CD14-positive monocyte (primary cell): ENCODE measurements at regions not wholly inside any gene's neighbourhood (a gene's known extent, or its start where the extent isn't known, plus 50 kb on each side); places are given as distances from the start of the nearest gene placed in this dataset.

Experiments used
- DNase-seq, 3 donors: peaks; one replicate each; pipeline ENCODE4 v3.0.0-alpha.2; 2011 to 2022
- H2AFZ ChIP-seq: 2 replicates; pipeline ENCODE4 v1.6.0; 2012; ENCODE audit warnings: mild to moderate bottlenecking, low read depth, low read length, inconsistent platforms; ENCODE audit not compliant: insufficient read depth, poor library complexity, severe bottlenecking
- H3K27ac ChIP-seq, 2 donors: 1 replicate in 1 of 2; 2 replicates in 1 of 2; pipeline ENCODE4 v1.5.1; 2012 to 2013; ENCODE audit warnings: low read length in 2 of 2, control low read depth in 1 of 2, inconsistent platforms in 1 of 2, low read depth in 1 of 2, mild to moderate bottlenecking in 1 of 2
- H3K27me3 ChIP-seq, 2 donors: one replicate each; pipeline versions ENCODE4 v1.6.0 to v1.6.1; 2011 to 2013; ENCODE audit warnings: low read length in 2 of 2; ENCODE audit not compliant: control insufficient read depth in 2 of 2, insufficient read depth in 2 of 2
- H3K36me3 ChIP-seq, 2 donors: replicated peaks in 1 of 2; 1 replicate in 1 of 2; 2 replicates in 1 of 2; pipeline versions ENCODE4 v1.5.1 to v1.6.1; 2012 to 2013; ENCODE audit warnings: low read length in 2 of 2, control low read depth in 1 of 2, inconsistent platforms in 1 of 2, mild to moderate bottlenecking in 1 of 2; ENCODE audit not compliant: insufficient read depth in 2 of 2, control insufficient read depth in 1 of 2
- H3K4me1 ChIP-seq, 2 donors: 1 replicate in 1 of 2; 2 replicates in 1 of 2; pipeline versions ENCODE4 v1.5.1 to v1.6.1; 2012 to 2013; ENCODE audit warnings: low read length in 2 of 2, control low read depth in 1 of 2, inconsistent platforms in 1 of 2, mild to moderate bottlenecking in 1 of 2, moderate library complexity in 1 of 2; ENCODE audit not compliant: insufficient read depth in 2 of 2, control insufficient read depth in 1 of 2
- H3K4me2 ChIP-seq: replicated peaks from 2 replicates; pipeline ENCODE3; 2012; ENCODE audit warnings: low read length, moderate library complexity, mild to moderate bottlenecking; ENCODE audit not compliant: poor library complexity, severe bottlenecking; ENCODE audit errors: extremely low read depth
- H3K4me3 ChIP-seq, 3 experiments: fragments of 200-600 bp in 1 of 3; sonication (generic) in 1 of 3; replicated peaks in 1 of 3; 1 replicate in 2 of 3; 2 replicates in 1 of 3; pipeline ENCODE4 v1.5.1; 2011 to 2013; ENCODE audit warnings: low read length in 3 of 3, mild to moderate bottlenecking in 3 of 3, control low read depth in 2 of 3, low read depth in 2 of 3, inconsistent platforms in 1 of 3, moderate library complexity in 1 of 3
- H3K79me2 ChIP-seq: 2 replicates; pipeline ENCODE4 v1.6.0; 2012; ENCODE audit warnings: mild to moderate bottlenecking, control low read depth, inconsistent platforms, low read length, moderate library complexity; ENCODE audit not compliant: insufficient read depth
- H3K9ac ChIP-seq: 2 replicates; pipeline ENCODE4 v1.6.0; 2017; ENCODE audit warnings: low read length, mild to moderate bottlenecking; ENCODE audit not compliant: insufficient read depth, poor library complexity, severe bottlenecking
- H3K9me3 ChIP-seq, 2 donors: replicated peaks in 1 of 2; 1 replicate in 1 of 2; 2 replicates in 1 of 2; pipeline versions ENCODE4 v1.5.1 to v1.6.1; 2012 to 2013; ENCODE audit warnings: low read length in 2 of 2, control low read depth in 1 of 2; ENCODE audit not compliant: control insufficient read depth in 1 of 2, insufficient read depth in 1 of 2
- H4K20me1 ChIP-seq: 2 replicates; pipeline ENCODE4 v1.6.0; 2012; ENCODE audit warnings: mild to moderate bottlenecking, low read length, control low read depth, moderate library complexity; ENCODE audit not compliant: insufficient read depth
- H3K27ac Mint-ChIP-seq, 7 donors: one replicate each; pipeline ENCODE4 v1.8.0; 2020; ENCODE audit warnings: mild to moderate bottlenecking in 7 of 7, mixed read lengths in 7 of 7, moderate library complexity in 6 of 7, inconsistent platforms in 2 of 7
- H3K27me3 Mint-ChIP-seq, 3 donors: one replicate each; pipeline ENCODE4 v1.8.0; 2021 to 2022; ENCODE audit warnings: low read depth in 3 of 3, mild to moderate bottlenecking in 3 of 3, mixed read lengths in 3 of 3, moderate library complexity in 3 of 3, inconsistent platforms in 1 of 3
- H3K36me3 Mint-ChIP-seq, 2 donors: one replicate each; pipeline ENCODE4 v1.8.0; 2020; ENCODE audit warnings: mixed read lengths in 2 of 2, inconsistent platforms in 1 of 2, mild to moderate bottlenecking in 1 of 2
- H3K4me1 Mint-ChIP-seq: one replicate; pipeline ENCODE4 v1.8.0; 2020; ENCODE audit warnings: mild to moderate bottlenecking, mixed read lengths
- H3K4me3 Mint-ChIP-seq, 2 donors: one replicate each; pipeline ENCODE4 v1.8.0; 2020; ENCODE audit warnings: mild to moderate bottlenecking in 2 of 2, mixed read lengths in 2 of 2, moderate library complexity in 1 of 2
- H3K9me3 Mint-ChIP-seq, 7 donors: one replicate each; pipeline ENCODE4 v1.8.0; 2020 to 2022; ENCODE audit warnings: mixed read lengths in 7 of 7, mild to moderate bottlenecking in 6 of 7, moderate library complexity in 6 of 7, inconsistent platforms in 2 of 7
- WGBS: methylation state at CpG from one replicate; pipeline ENCODE4 v1.1.5; 2013; ENCODE audit warnings: missing lambda C conversion rate; ENCODE audit not compliant: insufficient coverage; 5-methylcytosine and 5-hydroxymethylcytosine counted together
- intact Hi-C, 2 donors: fragments of 100-400 bp; cut with micrococcal nuclease; formaldehyde crosslinking; loops; one replicate each; pipeline versions ENCODE4 v1.15.0 to v1.15.1; 2023
- TF ChIP-seq, protein P1 (sequence below): fragments of 200-600 bp; IDR thresholded peaks from one replicate; pipeline ENCODE4 v1.8.0; 2022; ENCODE audit warnings: antibody characterized with exemption, mild to moderate bottlenecking

GRCh38 chr12:127797918-127798317 lies 469.1 kb upstream of the TMEM132C start:
- TF ChIP-seq, protein P1, sequence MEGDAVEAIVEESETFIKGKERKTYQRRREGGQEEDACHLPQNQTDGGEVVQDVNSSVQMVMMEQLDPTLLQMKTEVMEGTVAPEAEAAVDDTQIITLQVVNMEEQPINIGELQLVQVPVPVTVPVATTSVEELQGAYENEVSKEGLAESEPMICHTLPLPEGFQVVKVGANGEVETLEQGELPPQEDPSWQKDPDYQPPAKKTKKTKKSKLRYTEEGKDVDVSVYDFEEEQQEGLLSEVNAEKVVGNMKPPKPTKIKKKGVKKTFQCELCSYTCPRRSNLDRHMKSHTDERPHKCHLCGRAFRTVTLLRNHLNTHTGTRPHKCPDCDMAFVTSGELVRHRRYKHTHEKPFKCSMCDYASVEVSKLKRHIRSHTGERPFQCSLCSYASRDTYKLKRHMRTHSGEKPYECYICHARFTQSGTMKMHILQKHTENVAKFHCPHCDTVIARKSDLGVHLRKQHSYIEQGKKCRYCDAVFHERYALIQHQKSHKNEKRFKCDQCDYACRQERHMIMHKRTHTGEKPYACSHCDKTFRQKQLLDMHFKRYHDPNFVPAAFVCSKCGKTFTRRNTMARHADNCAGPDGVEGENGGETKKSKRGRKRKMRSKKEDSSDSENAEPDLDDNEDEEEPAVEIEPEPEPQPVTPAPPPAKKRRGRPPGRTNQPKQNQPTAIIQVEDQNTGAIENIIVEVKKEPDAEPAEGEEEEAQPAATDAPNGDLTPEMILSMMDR = no peak
- H3K9ac ChIP-seq = no peak overlapping the region
- no peak overlapping the region for H2AFZ ChIP-seq
- no peaks in the 10 kb centered on the region for H3K79me2 ChIP-seq
- no peaks in the 10 kb centered on the region for H4K20me1 ChIP-seq
- no peaks in the 10 kb centered on the region for H3K27me3 ChIP-seq
- no peak overlapping the region for H3K27ac ChIP-seq
- H3K27me3 Mint-ChIP-seq = no peaks in the 10 kb centered on the region
- no peaks in the 10 kb centered on the region for H3K4me1 Mint-ChIP-seq
- no peak for DNase-seq
- no peaks in the 10 kb centered on the region for H3K36me3 ChIP-seq
- intact Hi-C loops = no loop called here
- 89% methylated on average over 3 of the region's 3 CpGs for WGBS
- H3K9me3 ChIP-seq = no peaks in the 10 kb centered on the region
- peaks cover 0 to 12% (median 3%) of the 10 kb centered on the region in 7 donors for H3K9me3 Mint-ChIP-seq
- H3K27ac Mint-ChIP-seq = no peak overlapping the region
- H3K36me3 Mint-ChIP-seq = no peaks in the 10 kb centered on the region
- no peak overlapping the region for H3K4me3 Mint-ChIP-seq
- H3K4me3 ChIP-seq = no peak overlapping the region
- no peak overlapping the region for H3K4me2 ChIP-seq
- H3K4me1 ChIP-seq = no peaks in the 10 kb centered on the region

DNA sequence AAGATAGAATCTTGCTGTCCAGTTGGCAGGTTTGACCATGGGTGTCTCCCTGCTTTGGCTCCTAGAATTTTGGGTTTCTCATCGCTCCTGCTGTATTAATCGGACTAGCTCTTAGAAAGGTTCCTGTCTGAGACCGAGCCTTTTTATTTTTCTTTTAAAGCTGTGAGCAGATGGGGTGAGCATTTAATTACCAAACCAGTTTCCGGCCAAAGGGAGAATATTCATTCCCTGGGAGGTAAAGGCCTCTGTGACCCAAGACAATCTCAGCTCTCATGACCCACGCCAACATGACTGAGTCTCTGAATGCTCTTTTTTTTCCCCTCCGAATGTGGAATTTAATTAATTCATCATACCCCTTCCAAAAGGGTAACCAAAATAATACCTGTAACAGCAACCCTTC lies 464.7 kb upstream of the TMEM132C start:
- Histone ChIP-seq H3K27me3 (no peaks in the 10 kb centered on the region), H2AFZ (no peak overlapping the region), H3K36me3 (no peaks in the 10 kb centered on the region), H3K27ac (no peak overlapping the region), H3K9me3 (no peaks in the 10 kb centered on the region), H3K4me2 (no peak overlapping the region), H3K4me1 (no peaks in the 10 kb centered on the region), H3K4me3 (no peak overlapping the region), H3K79me2 (no peaks in the 10 kb centered on the region), H4K20me1 (no peaks in the 10 kb centered on the region), H3K9ac (no peak overlapping the region)
- Mint-ChIP-seq H3K27ac (no peak overlapping the region), H3K9me3 (peaks cover 0 to 7% (median 1%) of the 10 kb centered on the region in 7 donors), H3K27me3 (no peaks in the 10 kb centered on the region), H3K4me3 (no peak overlapping the region), H3K4me1 (no peaks in the 10 kb centered on the region), H3K36me3 (no peaks in the 10 kb centered on the region)
- DNase-seq = no peak
- intact Hi-C loops = no loop called here
- TF ChIP-seq, protein P1 = no peak
- WGBS = no CpG with 5 or more reads among the region's 6 CpGs
